HCT116 (cell line): ENCODE measurements at regions not wholly inside any gene's neighbourhood (a gene's known extent, or its start where the extent isn't known, plus 50 kb on each side); places are given as distances from the start of the nearest gene placed in this dataset.

Experiments used
- MAX ChIP-seq: IDR thresholded peaks from 2 replicates; pipeline ENCODE4 v1.6.1; 2012
- POLR2A ChIP-seq: IDR thresholded peaks from 2 replicates; pipeline ENCODE4 v1.7.0; 2011; ENCODE audit warnings: borderline replicate concordance; ENCODE audit not compliant: insufficient read depth, insufficient read length; ENCODE audit errors: extremely low read depth
- POLR2AphosphoS5 ChIP-seq: IDR thresholded peaks from 2 replicates; pipeline ENCODE4 v1.6.1; 2011; ENCODE audit warnings: mild to moderate bottlenecking, low read depth, low read length, moderate library complexity
- SIN3A ChIP-seq: IDR thresholded peaks from 2 replicates; pipeline ENCODE4 v1.6.1; 2012; ENCODE audit warnings: low read depth

GRCh38 chr13:43979492-43979891, 99.8 kb downstream of the LACC1 start:
- no peak for TF ChIP-seq POLR2A
- no peak for TF ChIP-seq SIN3A
- no peak for TF ChIP-seq MAX
- TF ChIP-seq POLR2AphosphoS5 = no peak
